OCI-LY1 (cell line): ENCODE measurements at regions not wholly inside any gene's neighbourhood (a gene's known extent, or its start where the extent isn't known, plus 50 kb on each side); places are given as distances from the start of the nearest gene placed in this dataset.

Experiments
- H2AFZ ChIP-seq: fragments of 200-600 bp; sonication (generic), shearing (Covaris generic); 2 replicates; pipeline ENCODE4 v1.6.0; 2014; ENCODE audit warnings: antibody characterized with exemption, mild to moderate bottlenecking, low read length
- H3F3A ChIP-seq: fragments of 200-600 bp; sonication (generic), shearing (Covaris generic); 2 replicates; pipeline ENCODE4 v1.6.0; 2014; ENCODE audit warnings: mild to moderate bottlenecking, antibody characterized with exemption, low read length, moderate library complexity; ENCODE audit not compliant: insufficient read depth
- H3K27ac ChIP-seq: fragments of 200-600 bp; sonication (generic); 2 replicates; pipeline ENCODE4 v1.5.1; 2014; ENCODE audit warnings: low read length, mixed run types, mild to moderate bottlenecking, low read depth; ENCODE audit not compliant: poor library complexity, severe bottlenecking
- H3K27me3 ChIP-seq: fragments of 200-600 bp; sonication (generic); 2 replicates; pipeline ENCODE4 v1.6.0; 2014; ENCODE audit warnings: antibody characterized with exemption, mild to moderate bottlenecking, low read length, moderate library complexity; ENCODE audit not compliant: insufficient read depth
- H3K36me3 ChIP-seq: fragments of 200-600 bp; sonication (generic); 2 replicates; pipeline ENCODE4 v1.6.1; 2014; ENCODE audit warnings: mild to moderate bottlenecking, antibody characterized with exemption, low read length, moderate library complexity, mixed read lengths; ENCODE audit not compliant: insufficient read depth
- H3K4me1 ChIP-seq: fragments of 200-600 bp; sonication (generic); 2 replicates; pipeline ENCODE4 v1.5.1; 2014; ENCODE audit warnings: mild to moderate bottlenecking, low read length, moderate library complexity; ENCODE audit not compliant: insufficient read depth, severe bottlenecking
- H3K4me2 ChIP-seq: fragments of 200-600 bp; sonication (generic), shearing (Covaris generic); 2 replicates; pipeline ENCODE4 v1.6.1; 2014; ENCODE audit warnings: low read length
- H3K4me3 ChIP-seq: fragments of 200-600 bp; sonication (generic); 2 replicates; pipeline ENCODE4 v1.5.1; 2014; ENCODE audit warnings: low read length, low read depth, mild to moderate bottlenecking, mixed read lengths; ENCODE audit not compliant: poor library complexity, severe bottlenecking
- H3K79me2 ChIP-seq: fragments of 200-600 bp; shearing (Covaris generic); 2 replicates; pipeline ENCODE4 v1.6.1; 2016; ENCODE audit warnings: mixed run types, low read length, mixed read lengths; ENCODE audit not compliant: insufficient read depth
- H3K9ac ChIP-seq: fragments of 200-600 bp; sonication (generic), shearing (Covaris generic); 2 replicates; pipeline ENCODE4 v1.6.1; 2014; ENCODE audit warnings: mild to moderate bottlenecking, low read length, mixed read lengths
- H3K9me2 ChIP-seq: fragments of 200-600 bp; sonication (generic), shearing (Covaris generic); 2 replicates; pipeline ENCODE4 v1.6.1; 2014; ENCODE audit warnings: low read depth, mild to moderate bottlenecking, low read length, mixed read lengths
- H3K9me3 ChIP-seq: fragments of 200-600 bp; shearing (Covaris generic); 2 replicates; pipeline ENCODE4 v1.6.1; 2014; ENCODE audit warnings: low read length, mixed read lengths
- H4K20me1 ChIP-seq: fragments of 200-600 bp; sonication (generic), shearing (Covaris generic); 2 replicates; pipeline ENCODE4 v1.6.0; 2016; ENCODE audit warnings: mild to moderate bottlenecking, low read length; ENCODE audit not compliant: insufficient read depth
- CTCF ChIP-seq: fragments of 200-600 bp; sonication (generic), shearing (Covaris generic); IDR thresholded peaks from 2 replicates; pipeline ENCODE4 v1.5.1; 2017; ENCODE audit warnings: mild to moderate bottlenecking, antibody characterized with exemption, low read length, moderate library complexity, mixed read lengths
- EZH2 ChIP-seq: fragments of 200-600 bp; sonication (generic), shearing (Covaris generic); IDR thresholded peaks from 2 replicates; pipeline ENCODE4 v1.8.0; 2017; ENCODE audit warnings: borderline replicate concordance, mixed run types, mild to moderate bottlenecking, antibody characterized with exemption, low read length, moderate library complexity, mixed read lengths

GRCh38 chr6:28643017-28643740 lies 117.5 kb downstream of the GPX5 start:
- no peaks in the 10 kb centered on the region for H3K9me3 ChIP-seq
- H3K27me3 ChIP-seq = no peaks in the 10 kb centered on the region
- no peaks in the 10 kb centered on the region for H3F3A ChIP-seq
- H3K27ac ChIP-seq = no peak overlapping the region
- no peak for TF ChIP-seq CTCF
- no peak for TF ChIP-seq EZH2
- H3K4me1 ChIP-seq = no peaks in the 10 kb centered on the region
- H3K9me2 ChIP-seq = no peaks in the 10 kb centered on the region
- no peaks in the 10 kb centered on the region for H4K20me1 ChIP-seq
- H2AFZ ChIP-seq = no peak overlapping the region
- H3K9ac ChIP-seq = no peak overlapping the region
- no peaks in the 10 kb centered on the region for H3K36me3 ChIP-seq
- no peak overlapping the region for H3K4me2 ChIP-seq
- no peaks in the 10 kb centered on the region for H3K79me2 ChIP-seq
- H3K4me3 ChIP-seq = no peak overlapping the region

- Histone ChIP-seq H3K4me2 (no peak overlapping the region), H3K9me3 (no peaks in the 10 kb centered on the region), H3K9ac (no peak overlapping the region), H2AFZ (no peak overlapping the region), H3K36me3 (no peaks in the 10 kb centered on the region), H3F3A (no peaks in the 10 kb centered on the region), H4K20me1 (no peaks in the 10 kb centered on the region), H3K4me3 (no peak overlapping the region), H3K79me2 (no peaks in the 10 kb centered on the region), H3K27me3 (no peaks in the 10 kb centered on the region), H3K4me1 (peaks cover 10% of the 10 kb centered on the region), H3K9me2 (no peaks in the 10 kb centered on the region), H3K27ac (no peak overlapping the region)
- TF ChIP-seq EZH2 = no peak
- no peak for TF ChIP-seq CTCF
These were observed 121.0 kb downstream of the GPX5 start for GRCh38 chr6:28646650-28647049.

- Histone ChIP-seq H3K79me2 (no peaks in the 10 kb centered on the region), H3K4me2 (peak overlapping the region; percentile 83), H3F3A (no peaks in the 10 kb centered on the region), H2AFZ (peak overlapping the region; percentile 96), H3K9me2 (no peaks in the 10 kb centered on the region), H3K4me3 (peak overlapping the region; percentile 74), H3K36me3 (no peaks in the 10 kb centered on the region), H3K9me3 (no peaks in the 10 kb centered on the region), H3K4me1 (peaks cover 10% of the 10 kb centered on the region), H3K27ac (no peak overlapping the region), H3K27me3 (no peaks in the 10 kb centered on the region), H4K20me1 (no peaks in the 10 kb centered on the region), H3K9ac (peak overlapping the region; percentile 64)
- TF ChIP-seq EZH2 = no peak
- TF ChIP-seq CTCF = no peak
These were observed 122.6 kb downstream of the GPX5 start for GRCh38 chr6:28648035-28648877.
